ENCODE measurements at regions not wholly inside any gene's neighbourhood (a gene's known extent, or its start where the extent isn't known, plus 50 kb on each side); places are given as distances from the start of the nearest gene placed in this dataset.

DNA sequence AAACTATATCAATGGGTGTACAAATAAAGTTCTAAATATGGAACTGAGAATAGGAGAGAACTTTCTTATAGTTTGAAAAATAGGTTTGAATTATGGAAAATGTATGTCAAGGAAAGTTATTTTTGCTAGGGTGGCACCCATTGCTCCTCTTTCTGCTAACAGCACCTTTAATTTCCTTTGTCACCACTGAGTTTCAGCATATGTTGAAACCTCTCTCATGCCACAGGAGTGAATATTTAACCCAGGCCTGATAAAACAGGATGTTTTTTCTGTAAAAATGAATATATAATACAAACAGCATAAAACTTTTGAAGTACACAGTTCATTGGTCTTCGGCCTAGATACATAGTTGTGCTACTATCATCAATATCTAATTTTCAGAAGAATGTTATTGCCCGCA lies 385.5 kb upstream of the ANO5 start:
- TF ChIP-seq, protein P1, sequence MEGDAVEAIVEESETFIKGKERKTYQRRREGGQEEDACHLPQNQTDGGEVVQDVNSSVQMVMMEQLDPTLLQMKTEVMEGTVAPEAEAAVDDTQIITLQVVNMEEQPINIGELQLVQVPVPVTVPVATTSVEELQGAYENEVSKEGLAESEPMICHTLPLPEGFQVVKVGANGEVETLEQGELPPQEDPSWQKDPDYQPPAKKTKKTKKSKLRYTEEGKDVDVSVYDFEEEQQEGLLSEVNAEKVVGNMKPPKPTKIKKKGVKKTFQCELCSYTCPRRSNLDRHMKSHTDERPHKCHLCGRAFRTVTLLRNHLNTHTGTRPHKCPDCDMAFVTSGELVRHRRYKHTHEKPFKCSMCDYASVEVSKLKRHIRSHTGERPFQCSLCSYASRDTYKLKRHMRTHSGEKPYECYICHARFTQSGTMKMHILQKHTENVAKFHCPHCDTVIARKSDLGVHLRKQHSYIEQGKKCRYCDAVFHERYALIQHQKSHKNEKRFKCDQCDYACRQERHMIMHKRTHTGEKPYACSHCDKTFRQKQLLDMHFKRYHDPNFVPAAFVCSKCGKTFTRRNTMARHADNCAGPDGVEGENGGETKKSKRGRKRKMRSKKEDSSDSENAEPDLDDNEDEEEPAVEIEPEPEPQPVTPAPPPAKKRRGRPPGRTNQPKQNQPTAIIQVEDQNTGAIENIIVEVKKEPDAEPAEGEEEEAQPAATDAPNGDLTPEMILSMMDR (conservative IDR thresholded peaks at IDR 0.05 in 1 of 2, IDR thresholded peaks at IDR 0.05 in 1 of 2; ENCODE audit: low read depth in 1 of 2, low read length in 2 of 2): no peak
- TF ChIP-seq EZH2 (IDR thresholded peaks at IDR 0.05; ENCODE audit: low read length, missing control alignments): no peak
